ENCODE measurements at regions not wholly inside any gene's neighbourhood (a gene's known extent, or its start where the extent isn't known, plus 50 kb on each side); places are given as distances from the start of the nearest gene placed in this dataset.

DNA sequence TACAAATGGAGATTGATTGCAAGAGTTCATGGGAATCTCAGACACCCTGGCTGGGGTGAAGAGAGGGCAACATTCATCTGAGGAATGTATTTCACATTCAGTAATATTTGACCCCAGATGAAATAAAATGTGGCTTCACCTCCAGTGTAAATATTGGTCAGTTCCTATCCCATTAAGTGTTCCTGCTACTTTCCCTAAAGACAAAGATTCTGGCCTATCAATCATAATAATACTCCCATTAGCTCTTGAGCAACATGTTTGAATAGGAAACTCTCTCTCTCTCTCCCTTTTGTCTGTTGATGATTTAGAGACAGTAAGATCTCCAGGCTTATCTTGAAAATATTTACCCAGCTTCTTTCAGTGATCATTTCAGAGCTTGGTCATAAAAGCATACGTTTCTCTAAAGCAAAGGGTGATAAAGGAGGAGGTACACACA, 70.1 kb downstream of the KCNJ2 start:
- Histone ChIP-seq H3K36me3 (no peaks in the 10 kb centered on the region), H3K27me3 (no peaks in the 10 kb centered on the region), H3K4me3 (no peak overlapping the region), H3K9me3 (no peaks in the 10 kb centered on the region), H3K27ac (no peak overlapping the region), H3K4me1 (no peaks in the 10 kb centered on the region)
- no peak for DNase-seq (ENCODE audit: extremely low spot score in 2 of 2)
- TF ChIP-seq, protein P1, sequence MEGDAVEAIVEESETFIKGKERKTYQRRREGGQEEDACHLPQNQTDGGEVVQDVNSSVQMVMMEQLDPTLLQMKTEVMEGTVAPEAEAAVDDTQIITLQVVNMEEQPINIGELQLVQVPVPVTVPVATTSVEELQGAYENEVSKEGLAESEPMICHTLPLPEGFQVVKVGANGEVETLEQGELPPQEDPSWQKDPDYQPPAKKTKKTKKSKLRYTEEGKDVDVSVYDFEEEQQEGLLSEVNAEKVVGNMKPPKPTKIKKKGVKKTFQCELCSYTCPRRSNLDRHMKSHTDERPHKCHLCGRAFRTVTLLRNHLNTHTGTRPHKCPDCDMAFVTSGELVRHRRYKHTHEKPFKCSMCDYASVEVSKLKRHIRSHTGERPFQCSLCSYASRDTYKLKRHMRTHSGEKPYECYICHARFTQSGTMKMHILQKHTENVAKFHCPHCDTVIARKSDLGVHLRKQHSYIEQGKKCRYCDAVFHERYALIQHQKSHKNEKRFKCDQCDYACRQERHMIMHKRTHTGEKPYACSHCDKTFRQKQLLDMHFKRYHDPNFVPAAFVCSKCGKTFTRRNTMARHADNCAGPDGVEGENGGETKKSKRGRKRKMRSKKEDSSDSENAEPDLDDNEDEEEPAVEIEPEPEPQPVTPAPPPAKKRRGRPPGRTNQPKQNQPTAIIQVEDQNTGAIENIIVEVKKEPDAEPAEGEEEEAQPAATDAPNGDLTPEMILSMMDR (IDR thresholded peaks at IDR 0.05), result no peak
- TF ChIP-seq POLR2A (IDR thresholded peaks at IDR 0.05) (no peak), POLR2AphosphoS5 (IDR thresholded peaks at IDR 0.05; ENCODE audit: insufficient read depth in 1 of 2, low read depth in 1 of 2) (no peak)
- intact Hi-C loops (cut with DNase I), result no loop called here

DNA sequence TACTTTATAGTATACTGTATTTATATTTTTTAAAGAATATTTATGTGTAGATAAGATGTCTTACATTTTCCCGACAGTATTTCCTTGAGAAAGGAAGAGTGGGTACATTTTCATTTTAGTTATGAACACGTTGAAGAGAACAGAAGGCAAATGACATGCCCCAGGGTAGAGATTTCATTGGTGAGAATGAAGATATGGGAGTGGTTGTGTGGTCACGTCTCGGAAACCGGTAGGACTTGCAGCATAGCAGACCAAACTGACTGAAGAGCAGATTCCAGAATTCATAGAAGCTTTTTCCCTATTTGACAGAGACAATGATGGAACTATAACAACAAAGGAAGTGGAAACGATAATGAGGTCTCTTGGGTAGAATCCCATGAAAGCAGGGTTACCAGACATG, 71.7 kb downstream of the KCNJ2 start:
- Histone ChIP-seq H3K27ac (no peak overlapping the region), H3K9me3 (no peaks in the 10 kb centered on the region), H3K4me1 (no peaks in the 10 kb centered on the region), H3K36me3 (no peaks in the 10 kb centered on the region), H3K27me3 (no peaks in the 10 kb centered on the region), H3K4me3 (no peak overlapping the region)
- DNase-seq (ENCODE audit: extremely low spot score in 2 of 2), result no peak
- intact Hi-C loops (cut with DNase I), result no loop called here
- TF ChIP-seq, protein P1 (IDR thresholded peaks at IDR 0.05), result no peak

DNA sequence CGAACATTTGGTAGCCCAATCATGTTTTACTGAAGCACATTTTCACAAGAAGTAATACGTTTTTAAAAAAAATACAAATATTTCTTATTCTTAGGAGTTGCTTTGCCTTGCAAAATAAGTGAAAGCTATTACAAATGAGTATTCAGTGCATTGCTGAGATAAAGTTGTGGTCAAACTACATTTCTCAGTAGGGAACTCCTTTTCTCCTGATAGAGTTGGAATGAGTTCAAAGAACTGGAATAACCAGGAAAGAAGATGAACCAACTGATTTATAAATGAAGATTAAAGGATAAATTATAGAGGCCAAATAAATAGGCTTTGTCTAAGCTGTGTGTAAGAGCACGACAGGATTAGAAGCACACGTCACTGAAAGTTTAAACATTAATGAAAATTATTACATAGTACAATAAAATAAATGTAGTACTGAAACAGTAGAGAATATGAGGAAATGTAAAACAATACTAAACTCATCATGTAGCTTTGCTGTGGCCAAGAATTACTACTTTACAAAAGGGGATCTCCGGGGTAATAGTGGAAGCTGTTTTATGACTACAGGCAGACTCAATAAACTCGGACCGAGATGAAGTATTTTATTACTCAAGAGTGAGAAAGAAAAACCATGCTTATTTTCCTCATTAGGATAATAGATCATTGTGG, 73.6 kb downstream of the KCNJ2 start:
- no peak overlapping the region for H3K27ac ChIP-seq
- H3K4me1 ChIP-seq, result no peaks in the 10 kb centered on the region
- intact Hi-C loops (cut with DNase I), result no loop called here
- H3K27me3 ChIP-seq, result no peaks in the 10 kb centered on the region
- no peaks in the 10 kb centered on the region for H3K9me3 ChIP-seq
- no peaks in the 10 kb centered on the region for H3K36me3 ChIP-seq
- DNase-seq (ENCODE audit: extremely low spot score in 2 of 2), result no peak
- no peak for TF ChIP-seq POLR2AphosphoS5 (IDR thresholded peaks at IDR 0.05; ENCODE audit: insufficient read depth in 1 of 2, low read depth in 1 of 2)
- TF ChIP-seq, protein P1 (IDR thresholded peaks at IDR 0.05), result no peak
- TF ChIP-seq POLR2A (IDR thresholded peaks at IDR 0.05), result no peak
- no peak overlapping the region for H3K4me3 ChIP-seq

DNA sequence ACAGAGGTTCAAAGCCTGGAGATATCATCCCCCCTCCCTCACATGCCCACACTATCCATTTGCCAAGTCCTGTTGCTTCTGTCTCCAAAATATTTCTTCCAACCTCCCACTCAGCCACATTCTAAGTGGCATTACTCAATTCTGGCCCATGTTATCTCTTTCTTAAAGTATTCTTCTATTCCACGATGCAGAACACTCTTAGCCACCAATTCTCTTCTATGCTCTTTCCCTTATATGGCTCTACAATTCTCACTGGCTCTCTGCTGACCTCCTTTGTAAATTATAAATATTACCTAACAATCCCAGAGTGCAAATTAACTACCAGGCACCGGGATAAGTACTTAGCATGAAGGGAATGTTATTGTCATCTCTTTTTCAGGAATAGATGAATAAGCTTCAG, 82.4 kb downstream of the KCNJ2 start:
- TF ChIP-seq POLR2A (IDR thresholded peaks at IDR 0.05) (no peak), POLR2AphosphoS5 (IDR thresholded peaks at IDR 0.05; ENCODE audit: insufficient read depth in 1 of 2, low read depth in 1 of 2) (no peak)
- TF ChIP-seq, protein P1 (IDR thresholded peaks at IDR 0.05), result no peak
- no peak for DNase-seq (ENCODE audit: extremely low spot score in 2 of 2)

DNA sequence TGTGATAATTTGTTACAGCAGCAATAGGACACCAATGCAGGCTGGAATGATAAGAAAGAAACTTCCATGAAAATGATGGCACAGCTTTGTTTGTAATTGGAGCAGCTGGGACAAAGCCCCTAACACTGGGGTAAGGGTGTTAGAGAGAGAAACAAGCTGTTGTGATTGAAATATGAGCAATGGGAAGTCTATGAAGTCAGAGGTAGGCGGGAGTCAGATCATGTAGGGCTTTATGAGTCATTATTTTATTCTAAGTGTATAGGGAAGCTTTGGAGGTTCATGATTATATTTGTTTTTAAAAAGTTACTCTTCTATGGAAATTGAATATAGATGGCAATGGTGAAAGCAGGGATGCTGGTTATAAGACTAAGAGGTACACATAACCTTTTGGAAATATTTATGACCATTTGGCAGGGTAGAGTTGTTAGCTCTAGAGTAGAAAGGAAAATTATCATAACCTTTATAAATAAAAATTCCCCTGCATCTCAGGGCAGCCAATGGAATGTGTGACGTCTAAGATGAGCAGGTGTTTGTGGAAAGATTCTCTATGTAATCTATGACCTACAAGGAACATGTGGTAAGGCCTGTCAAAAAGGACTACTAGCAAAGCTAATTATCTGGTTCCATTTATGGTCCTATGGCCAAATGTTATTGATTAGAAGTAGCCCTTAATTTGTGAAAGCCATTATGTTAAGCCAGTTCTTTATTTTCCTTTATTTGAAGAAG, 85.6 kb downstream of the KCNJ2 start:
- no peaks in the 10 kb centered on the region for H3K27me3 ChIP-seq
- H3K27ac ChIP-seq, result no peak overlapping the region
- TF ChIP-seq POLR2AphosphoS5 (IDR thresholded peaks at IDR 0.05; ENCODE audit: insufficient read depth in 1 of 2, low read depth in 1 of 2), result no peak
- TF ChIP-seq, protein P1 (IDR thresholded peaks at IDR 0.05), result no peak
- TF ChIP-seq POLR2A (IDR thresholded peaks at IDR 0.05), result no peak
- no peaks in the 10 kb centered on the region for H3K4me1 ChIP-seq
- H3K36me3 ChIP-seq, result no peaks in the 10 kb centered on the region
- no peak overlapping the region for H3K4me3 ChIP-seq
- no peaks in the 10 kb centered on the region for H3K9me3 ChIP-seq
- intact Hi-C loops (cut with DNase I), result no loop called here
- no peak for DNase-seq (ENCODE audit: extremely low spot score in 2 of 2)

More for the DNA sequence above, 82.4 kb downstream of the KCNJ2 start:
- Histone ChIP-seq H3K27ac (no peak overlapping the region), H3K4me3 (no peak overlapping the region), H3K4me1 (no peaks in the 10 kb centered on the region), H3K27me3 (no peaks in the 10 kb centered on the region), H3K36me3 (no peaks in the 10 kb centered on the region), H3K9me3 (no peaks in the 10 kb centered on the region)
- intact Hi-C loops (cut with DNase I), result no loop called here

All from vagina (tissue), 2 donors.